Subcutaneous abdominal adipose tissue (tissue), 5 donors: ENCODE measurements at regions not wholly inside any gene's neighbourhood (a gene's known extent, or its start where the extent isn't known, plus 50 kb on each side); places are given as distances from the start of the nearest gene placed in this dataset.

Experiments
- H3K27ac ChIP-seq: one replicate; pipeline ENCODE4 v1.7.0; 2013; ENCODE audit warnings: low read depth, mild to moderate bottlenecking, inconsistent platforms, low read length, moderate library complexity
- H3K27me3 ChIP-seq, 5 donors: one replicate each; pipeline ENCODE4 v1.7.0; 2013; ENCODE audit warnings: low read length in 5 of 5, inconsistent platforms in 1 of 5; ENCODE audit not compliant: control insufficient read depth in 5 of 5, insufficient read depth in 4 of 5
- H3K36me3 ChIP-seq, 5 donors: one replicate each; pipeline ENCODE4 v1.7.0; 2013; ENCODE audit warnings: low read length in 5 of 5; ENCODE audit not compliant: control insufficient read depth in 5 of 5, insufficient read depth in 5 of 5
- H3K4me1 ChIP-seq, 5 donors: one replicate each; pipeline ENCODE4 v1.7.0; 2013; ENCODE audit warnings: low read length in 5 of 5, mild to moderate bottlenecking in 3 of 5, moderate library complexity in 1 of 5; ENCODE audit not compliant: control insufficient read depth in 5 of 5, insufficient read depth in 5 of 5
- H3K4me3 ChIP-seq, 5 donors: one replicate each; pipeline ENCODE4 v1.7.0; 2013; ENCODE audit warnings: low read length in 5 of 5, low read depth in 1 of 5
- H3K9ac ChIP-seq, 5 donors: one replicate each; pipeline ENCODE4 v1.7.0; 2013; ENCODE audit warnings: low read length in 5 of 5, mild to moderate bottlenecking in 4 of 5, moderate library complexity in 3 of 5
- H3K9me3 ChIP-seq, 5 donors: one replicate each; pipeline ENCODE4 v1.7.0; 2013; ENCODE audit warnings: low read length in 5 of 5; ENCODE audit not compliant: control insufficient read depth in 5 of 5
- donor health status: healthy.
- donor health status: healthy.
- donor health status: healthy.
- donor health status: healthy.
- donor health status: healthy.

DNA sequence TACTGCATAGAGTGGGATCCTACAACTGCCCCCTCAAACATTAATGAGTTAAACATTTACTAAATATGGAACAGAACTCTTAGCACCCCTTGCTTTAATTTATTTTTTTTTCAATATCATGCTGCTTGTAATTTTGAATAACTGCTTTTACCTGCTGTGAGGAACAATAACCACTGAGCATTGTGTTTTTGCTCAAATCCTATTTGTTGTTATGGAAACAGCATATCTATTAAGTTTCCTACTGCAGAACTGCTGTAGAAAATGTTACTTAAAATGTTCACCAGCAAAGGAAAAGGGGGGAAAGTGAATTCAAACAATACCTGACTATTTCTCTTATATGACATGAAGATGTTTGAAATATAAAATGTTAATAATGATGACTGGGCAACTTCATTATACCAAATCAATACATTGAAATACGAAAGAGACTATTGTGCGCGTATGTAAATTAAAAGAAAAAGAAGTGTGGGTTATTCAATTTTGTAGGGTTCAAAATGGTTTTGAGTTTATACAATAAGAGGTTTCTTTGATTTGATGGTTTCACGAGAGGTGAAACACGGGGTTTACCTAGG, 1043.8 kb upstream of the NUDT12 start:
- H3K27me3 ChIP-seq, result no peaks in the 10 kb centered on the region
- H3K9ac ChIP-seq, result no peak overlapping the region
- no peak overlapping the region for H3K4me3 ChIP-seq
- H3K9me3 ChIP-seq, result peaks cover 0 to 4% (median 0%) of the 10 kb centered on the region in 5 donors
- no peaks in the 10 kb centered on the region for H3K4me1 ChIP-seq
- H3K36me3 ChIP-seq, result no peaks in the 10 kb centered on the region
- no peak overlapping the region for H3K27ac ChIP-seq

DNA sequence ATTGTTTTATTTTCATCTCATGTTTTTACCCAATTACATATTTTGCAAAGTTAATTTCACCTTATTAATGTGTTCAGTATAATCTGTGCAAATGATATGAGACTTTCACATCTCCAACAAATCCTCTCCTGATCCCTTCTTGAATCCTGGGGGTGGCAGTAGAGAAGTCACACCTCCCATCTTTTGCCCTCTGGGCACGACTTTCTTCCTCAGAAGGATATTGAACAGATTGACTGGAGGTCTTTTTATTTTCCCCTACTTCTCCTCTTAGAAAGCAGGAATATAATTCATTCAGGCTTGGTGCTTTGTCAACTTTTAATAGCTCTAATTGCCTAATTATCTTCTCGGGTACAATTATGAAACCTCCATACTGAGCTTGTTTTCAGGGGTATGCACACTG, 1037.1 kb upstream of the NUDT12 start:
- no peak overlapping the region for H3K4me3 ChIP-seq
- no peaks in the 10 kb centered on the region for H3K27me3 ChIP-seq
- H3K9me3 ChIP-seq, result peaks cover 0 to 11% (median 6%) of the 10 kb centered on the region in 5 donors
- H3K27ac ChIP-seq, result no peak overlapping the region
- H3K9ac ChIP-seq, result no peak overlapping the region
- H3K36me3 ChIP-seq, result no peaks in the 10 kb centered on the region
- no peaks in the 10 kb centered on the region for H3K4me1 ChIP-seq

GRCh38 chr5:104598285-104598684, 1035.7 kb upstream of the NUDT12 start:
- no peak overlapping the region for H3K9ac ChIP-seq
- no peaks in the 10 kb centered on the region for H3K27me3 ChIP-seq
- no peaks in the 10 kb centered on the region for H3K4me1 ChIP-seq
- H3K27ac ChIP-seq, result no peak overlapping the region
- no peak overlapping the region for H3K4me3 ChIP-seq
- H3K9me3 ChIP-seq, result peaks cover 0 to 17% (median 9%) of the 10 kb centered on the region in 5 donors
- H3K36me3 ChIP-seq, result no peaks in the 10 kb centered on the region

GRCh38 chr5:104594850-104595249, 1032.3 kb upstream of the NUDT12 start:
- H3K9ac ChIP-seq, result no peak overlapping the region
- no peaks in the 10 kb centered on the region for H3K4me1 ChIP-seq
- H3K27me3 ChIP-seq, result no peaks in the 10 kb centered on the region
- H3K36me3 ChIP-seq, result no peaks in the 10 kb centered on the region
- H3K4me3 ChIP-seq, result no peak overlapping the region
- peaks cover 0 to 17% (median 7%) of the 10 kb centered on the region in 5 donors for H3K9me3 ChIP-seq
- H3K27ac ChIP-seq, result no peak overlapping the region

GRCh38 chr5:104576677-104577076, 1014.1 kb upstream of the NUDT12 start:
- Histone ChIP-seq H3K4me1 (no peaks in the 10 kb centered on the region), H3K27ac (no peak overlapping the region), H3K9me3 (no peaks in the 10 kb centered on the region), H3K36me3 (no peaks in the 10 kb centered on the region), H3K9ac (no peak overlapping the region), H3K4me3 (no peak overlapping the region), H3K27me3 (no peaks in the 10 kb centered on the region)

DNA sequence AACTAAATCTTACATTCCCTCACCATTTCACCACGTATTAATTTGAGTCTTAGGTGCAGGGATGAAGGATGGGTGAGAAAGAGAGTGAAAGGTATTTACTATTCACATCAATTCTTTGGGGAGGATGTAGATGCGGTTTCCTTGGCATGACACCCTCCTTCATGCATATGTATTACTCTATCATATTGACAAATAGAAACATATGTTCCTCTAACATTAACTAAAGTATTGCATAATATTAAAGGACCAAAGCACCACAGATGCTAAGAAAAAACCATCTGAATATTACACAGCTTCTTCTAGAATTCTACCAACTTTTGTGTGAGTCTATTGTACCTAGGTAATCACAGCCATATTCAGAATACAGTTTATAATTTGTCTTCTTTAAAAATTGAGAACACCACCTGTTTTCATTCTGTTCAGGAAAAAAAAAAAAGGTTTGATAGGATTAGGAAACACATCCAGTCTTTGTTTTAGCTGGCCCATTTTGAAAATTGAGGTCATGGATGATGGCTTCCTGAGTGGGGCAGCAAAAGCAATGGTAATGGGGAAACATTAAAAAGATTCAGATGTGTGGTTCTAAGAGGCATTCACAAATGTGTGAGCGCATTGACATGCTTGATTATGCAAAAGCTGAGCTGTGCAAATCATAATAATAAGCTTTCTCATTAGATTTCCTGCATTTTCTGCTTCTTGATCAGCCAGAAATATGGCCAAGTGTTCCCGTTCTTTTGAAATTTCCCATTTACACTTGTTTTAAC, 1011.5 kb upstream of the NUDT12 start:
- Histone ChIP-seq H3K9me3 (no peaks in the 10 kb centered on the region), H3K27ac (no peak overlapping the region), H3K27me3 (no peaks in the 10 kb centered on the region), H3K36me3 (no peaks in the 10 kb centered on the region), H3K9ac (no peak overlapping the region), H3K4me3 (no peak overlapping the region), H3K4me1 (peaks cover 0 to 3% (median 0%) of the 10 kb centered on the region in 5 donors)

DNA sequence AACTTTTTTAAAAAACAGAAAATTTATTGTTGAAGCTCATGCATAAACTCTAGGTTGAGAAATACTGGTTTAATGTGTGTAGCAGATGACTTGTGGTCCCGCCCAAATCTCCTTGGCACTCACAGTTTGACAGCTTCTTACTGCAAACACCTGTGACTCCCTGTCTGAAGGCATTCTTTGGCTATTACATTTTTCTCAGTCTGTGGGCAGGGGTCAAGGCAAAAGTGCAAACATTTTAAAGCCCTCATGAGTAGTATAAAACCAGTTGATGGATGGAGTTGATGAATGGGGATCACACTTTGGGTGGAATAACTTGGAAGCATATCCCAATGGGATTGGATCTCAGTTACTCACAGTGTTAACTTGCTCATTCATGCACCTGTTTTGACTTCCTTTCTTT, 1007.0 kb upstream of the NUDT12 start:
- Histone ChIP-seq H3K9me3 (no peaks in the 10 kb centered on the region), H3K27me3 (no peaks in the 10 kb centered on the region), H3K36me3 (no peaks in the 10 kb centered on the region), H3K4me3 (no peak overlapping the region), H3K4me1 (peaks cover 0 to 3% (median 0%) of the 10 kb centered on the region in 5 donors), H3K9ac (no peak overlapping the region), H3K27ac (no peak overlapping the region)

DNA sequence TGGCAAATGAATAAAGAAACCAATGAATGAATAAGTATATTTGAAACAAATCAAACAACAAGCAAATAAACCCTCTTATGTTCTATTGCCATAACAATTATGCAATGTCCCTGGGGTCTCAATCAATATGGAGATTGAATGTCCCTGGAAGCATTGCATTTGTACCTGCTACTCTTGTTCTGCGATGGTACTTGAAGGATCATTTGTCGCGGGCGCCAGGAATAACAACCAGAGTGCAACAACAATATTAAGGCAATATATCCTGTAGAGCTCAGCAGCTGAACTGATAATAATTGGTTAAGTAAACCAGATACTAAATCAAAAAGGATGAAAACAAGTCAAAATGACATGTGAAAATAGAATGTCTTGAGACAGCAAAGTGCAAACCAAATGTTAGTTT, 1001.9 kb upstream of the NUDT12 start:
- H3K4me1 ChIP-seq, result no peaks in the 10 kb centered on the region

GRCh38 chr5:104556957-104557356, 994.4 kb upstream of the NUDT12 start:
- no peak overlapping the region for H3K27ac ChIP-seq
- H3K9ac ChIP-seq, result no peak overlapping the region
- H3K27me3 ChIP-seq, result no peaks in the 10 kb centered on the region
- H3K9me3 ChIP-seq, result no peaks in the 10 kb centered on the region
- no peak overlapping the region for H3K4me3 ChIP-seq
- H3K4me1 ChIP-seq, result no peaks in the 10 kb centered on the region
- H3K36me3 ChIP-seq, result no peaks in the 10 kb centered on the region

More for the DNA sequence above, 1001.9 kb upstream of the NUDT12 start:
- H3K9ac ChIP-seq, result no peak overlapping the region
- no peak overlapping the region for H3K27ac ChIP-seq
- H3K9me3 ChIP-seq, result no peaks in the 10 kb centered on the region
- H3K27me3 ChIP-seq, result no peaks in the 10 kb centered on the region
- no peaks in the 10 kb centered on the region for H3K36me3 ChIP-seq
- H3K4me3 ChIP-seq, result no peak overlapping the region

DNA sequence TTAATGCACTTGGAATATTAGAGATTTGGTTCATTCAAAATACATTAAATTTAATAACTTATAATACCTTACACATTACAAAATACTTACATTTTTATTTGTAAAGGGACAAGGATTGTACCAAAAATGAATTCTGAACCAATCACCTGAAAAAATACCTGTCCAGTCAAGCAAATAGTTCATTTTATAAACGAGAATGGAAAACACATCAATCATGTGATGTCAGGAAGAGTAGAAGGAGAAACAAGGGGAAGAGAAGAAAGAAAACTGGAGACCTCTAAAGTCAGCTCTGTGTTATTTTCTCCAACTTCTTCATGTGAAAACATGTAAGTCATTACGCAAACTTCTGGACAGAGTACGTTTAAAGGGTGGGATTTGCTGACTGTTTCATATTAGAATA, 989.0 kb upstream of the NUDT12 start:
- H3K4me3 ChIP-seq, result no peak overlapping the region
- H3K36me3 ChIP-seq, result no peaks in the 10 kb centered on the region
- H3K27ac ChIP-seq, result no peak overlapping the region
- H3K9ac ChIP-seq, result no peak overlapping the region
- no peaks in the 10 kb centered on the region for H3K9me3 ChIP-seq
- H3K4me1 ChIP-seq, result no peaks in the 10 kb centered on the region
- no peaks in the 10 kb centered on the region for H3K27me3 ChIP-seq
